ENCODE measurements at regions not wholly inside any gene's neighbourhood (a gene's known extent, or its start where the extent isn't known, plus 50 kb on each side); places are given as distances from the start of the nearest gene placed in this dataset.

DNA sequence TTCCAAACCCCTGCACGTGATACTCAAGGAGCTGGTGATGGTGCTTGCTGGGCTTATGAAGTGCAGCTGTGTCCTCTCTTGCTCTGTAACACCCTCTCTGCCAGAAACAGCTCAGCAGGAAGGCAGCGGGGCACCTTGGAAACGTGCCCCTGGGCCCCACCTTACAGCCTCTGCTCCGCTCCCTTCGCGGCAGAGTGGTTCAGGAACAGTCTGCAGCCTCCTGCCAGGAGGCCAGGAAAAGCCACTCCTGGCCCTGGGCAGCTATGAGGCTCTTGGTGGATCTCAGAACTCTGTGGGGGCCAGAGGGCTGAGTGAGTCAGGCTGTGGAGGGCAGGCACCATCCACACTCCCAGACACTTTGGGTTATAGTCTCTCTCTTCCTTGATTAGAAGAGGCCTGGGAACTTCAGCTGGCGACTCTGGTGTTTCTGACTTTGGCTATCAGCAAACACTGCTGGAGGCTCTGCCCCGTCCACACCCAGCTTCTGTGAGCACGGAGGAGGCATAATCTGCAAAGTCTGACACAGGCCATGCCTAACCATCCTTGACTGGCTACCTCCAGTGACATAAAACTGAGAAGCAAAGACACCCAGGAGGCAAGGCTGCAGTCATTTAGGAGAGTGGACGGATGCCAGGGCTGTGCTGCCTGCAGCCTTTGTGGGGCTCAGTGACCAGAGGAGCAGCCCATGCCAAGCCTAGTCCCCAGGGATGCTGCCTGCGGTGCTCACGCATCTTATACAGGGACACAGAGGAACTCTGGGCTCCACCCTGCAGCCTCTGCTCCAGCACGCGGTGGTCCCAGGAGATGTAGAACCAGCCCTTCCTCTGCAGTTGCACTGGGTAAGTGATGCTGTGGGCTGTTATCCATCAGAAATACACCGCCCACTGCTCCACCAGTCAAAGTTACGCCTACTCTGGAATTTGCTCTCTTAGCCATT, 65.3 kb downstream of the METRNL start:
- H3K27ac Mint-ChIP-seq: peak overlapping the region in 1 of 6 donors; percentile 59
- H3K4me3 Mint-ChIP-seq: no peak overlapping the region
- no peaks in the 10 kb centered on the region for H3K4me1 Mint-ChIP-seq
- H3K27me3 Mint-ChIP-seq (ENCODE audit: low read depth in 3 of 3): peaks cover 5 to 6% (median 5%) of the 10 kb centered on the region in 3 donors
- no peak for DNase-seq
- H3K36me3 Mint-ChIP-seq: no peaks in the 10 kb centered on the region
- no peaks in the 10 kb centered on the region for H3K9me3 Mint-ChIP-seq

GRCh38 chr17:83145358-83145738, 65.9 kb downstream of the METRNL start:
- no peak overlapping the region for H3K27ac Mint-ChIP-seq
- H3K9me3 Mint-ChIP-seq: no peaks in the 10 kb centered on the region
- DNase-seq: no peak
- H3K4me3 Mint-ChIP-seq: no peak overlapping the region
- H3K36me3 Mint-ChIP-seq: no peaks in the 10 kb centered on the region
- no peaks in the 10 kb centered on the region for H3K4me1 Mint-ChIP-seq
- H3K27me3 Mint-ChIP-seq (ENCODE audit: low read depth in 3 of 3): peaks cover 5 to 6% (median 5%) of the 10 kb centered on the region in 3 donors

- Mint-ChIP-seq H3K4me1 (no peaks in the 10 kb centered on the region), H3K27me3 (ENCODE audit: low read depth in 3 of 3) (peaks cover 5 to 6% (median 5%) of the 10 kb centered on the region in 3 donors), H3K4me3 (no peak overlapping the region), H3K9me3 (no peaks in the 10 kb centered on the region), H3K27ac (no peak overlapping the region), H3K36me3 (no peaks in the 10 kb centered on the region)
- no peak for DNase-seq
Observed at GRCh38 chr17:83145831-83146230, 66.4 kb downstream of the METRNL start.

DNA sequence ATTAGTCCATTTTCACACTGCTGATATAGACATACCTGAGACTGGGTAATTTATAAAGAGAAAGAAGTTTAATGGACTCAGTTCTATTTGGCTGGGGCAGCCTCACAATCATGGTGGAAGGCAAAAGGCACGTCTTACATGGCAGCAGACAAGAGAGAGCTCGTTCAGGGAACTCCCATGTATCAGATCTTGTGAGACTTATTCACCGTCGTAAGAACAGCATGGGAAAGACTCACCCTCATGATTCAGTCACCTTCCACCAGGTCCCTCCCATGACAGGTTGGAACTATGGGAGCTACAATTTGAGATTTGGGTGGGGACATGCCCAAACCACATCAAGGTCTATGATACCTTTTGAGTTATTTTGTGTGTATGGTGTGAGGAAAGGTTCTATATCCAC, 66.9 kb downstream of the METRNL start:
- H3K9me3 Mint-ChIP-seq: peaks cover 0 to 2% (median 0%) of the 10 kb centered on the region in 6 donors
- no peak overlapping the region for H3K27ac Mint-ChIP-seq
- H3K4me3 Mint-ChIP-seq: no peak overlapping the region
- H3K27me3 Mint-ChIP-seq (ENCODE audit: low read depth in 3 of 3): peaks cover 5 to 6% (median 5%) of the 10 kb centered on the region in 3 donors
- DNase-seq: no peak
- no peaks in the 10 kb centered on the region for H3K36me3 Mint-ChIP-seq
- no peaks in the 10 kb centered on the region for H3K4me1 Mint-ChIP-seq

DNA sequence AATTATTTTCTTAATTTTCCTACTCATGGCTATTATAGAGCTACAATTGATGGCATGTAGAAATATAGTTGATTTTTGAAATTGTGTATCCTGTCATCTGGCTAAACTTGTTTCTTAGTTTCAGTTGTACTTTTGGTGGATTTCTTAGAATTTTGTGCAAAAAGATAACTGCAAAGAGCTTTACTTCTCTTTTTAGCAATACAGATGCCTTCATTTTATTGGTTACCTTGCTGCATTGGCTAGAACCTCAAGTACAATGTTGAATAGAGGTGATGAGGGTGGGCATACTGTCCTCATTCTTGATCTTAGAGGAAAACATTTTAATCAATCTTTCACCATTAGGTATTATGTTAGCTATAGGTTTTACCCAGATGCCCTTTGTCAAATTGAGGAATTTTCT, 67.9 kb downstream of the METRNL start:
- no peaks in the 10 kb centered on the region for H3K36me3 Mint-ChIP-seq
- no peaks in the 10 kb centered on the region for H3K4me1 Mint-ChIP-seq
- no peak overlapping the region for H3K27ac Mint-ChIP-seq
- peaks cover 0 to 2% (median 0%) of the 10 kb centered on the region in 6 donors for H3K9me3 Mint-ChIP-seq
- peaks cover 2 to 7% (median 6%) of the 10 kb centered on the region in 3 donors for H3K27me3 Mint-ChIP-seq (ENCODE audit: low read depth in 3 of 3)
- DNase-seq: no peak
- H3K4me3 Mint-ChIP-seq: no peak overlapping the region

DNA sequence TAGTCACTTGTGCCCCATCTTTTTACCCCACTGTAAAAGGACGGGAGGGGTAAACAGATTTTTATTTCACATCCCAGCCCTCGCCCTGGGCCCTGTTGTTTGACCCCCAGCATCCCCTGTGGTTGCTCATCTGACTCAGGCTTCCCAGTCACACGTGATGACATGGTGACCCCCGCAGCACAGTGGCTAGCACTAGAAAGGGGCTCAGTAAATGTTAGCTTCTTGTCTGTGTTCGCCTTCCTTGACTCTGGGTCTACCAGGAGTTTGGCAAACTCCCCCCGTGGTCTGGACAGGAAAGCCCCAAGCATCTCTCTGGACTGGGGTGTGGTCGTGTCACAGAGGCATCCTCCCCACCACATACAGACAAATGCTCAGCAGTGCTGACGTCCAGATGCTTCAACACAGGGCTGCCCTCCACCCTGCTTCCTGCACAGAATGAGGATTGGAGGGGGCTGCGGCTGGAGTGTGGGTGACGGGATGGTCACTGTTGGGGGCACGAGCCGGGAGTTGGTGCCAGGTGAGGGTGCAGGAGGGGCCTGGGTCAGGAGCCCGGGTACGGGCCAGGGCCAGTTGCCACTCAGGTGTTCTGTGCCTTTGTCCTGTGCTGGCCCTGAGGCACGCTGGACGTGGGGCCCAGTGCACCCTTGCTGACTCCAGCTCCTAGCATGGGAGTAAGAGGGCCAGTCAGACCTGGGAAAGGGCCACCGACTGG, 69.1 kb downstream of the METRNL start:
- Mint-ChIP-seq H3K9me3 (peaks cover 0 to 2% (median 0%) of the 10 kb centered on the region in 6 donors), H3K36me3 (no peaks in the 10 kb centered on the region), H3K27ac (no peak overlapping the region), H3K4me3 (no peak overlapping the region), H3K4me1 (no peaks in the 10 kb centered on the region), H3K27me3 (ENCODE audit: low read depth in 3 of 3) (peaks cover 3 to 7% (median 6%) of the 10 kb centered on the region in 3 donors)
- DNase-seq: no peak

DNA sequence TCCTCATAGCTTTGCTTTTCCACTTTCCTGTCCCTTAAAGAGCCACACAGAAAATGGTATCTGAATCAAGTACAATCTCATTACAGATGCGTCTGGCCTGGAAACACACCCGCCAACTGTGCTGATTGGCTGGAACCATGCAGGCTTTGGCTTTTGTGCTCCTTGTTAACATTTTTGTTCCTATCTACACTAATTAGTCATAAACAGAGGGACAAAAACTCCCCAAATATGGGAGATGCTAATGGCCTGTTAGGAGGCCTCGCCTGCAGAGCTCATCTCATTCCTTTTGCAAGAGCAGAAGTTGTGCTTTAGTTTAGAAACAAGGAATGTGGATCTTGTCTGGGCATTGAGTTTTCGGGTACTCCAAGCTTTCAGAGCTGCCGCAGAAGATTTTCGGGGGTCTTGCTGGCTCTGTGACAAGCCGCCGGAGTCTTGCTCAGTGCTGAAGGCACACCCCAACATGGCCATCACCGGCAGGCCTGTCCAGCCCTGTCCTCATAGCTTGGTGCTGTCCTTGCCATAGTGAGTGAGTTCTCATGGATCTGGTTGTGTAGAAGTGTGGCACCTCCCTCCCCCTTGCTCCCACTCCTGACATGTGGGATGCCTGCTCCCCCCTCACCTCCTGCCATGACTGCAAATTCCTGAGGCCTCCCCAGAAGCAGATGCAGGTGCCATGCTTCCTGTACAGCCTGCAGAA, 69.8 kb downstream of the METRNL start:
- H3K27ac Mint-ChIP-seq: no peak overlapping the region
- peaks cover 3 to 7% (median 5%) of the 10 kb centered on the region in 3 donors for H3K27me3 Mint-ChIP-seq (ENCODE audit: low read depth in 3 of 3)
- H3K4me3 Mint-ChIP-seq: no peak overlapping the region
- H3K4me1 Mint-ChIP-seq: no peaks in the 10 kb centered on the region
- peaks cover 0 to 2% (median 0%) of the 10 kb centered on the region in 6 donors for H3K9me3 Mint-ChIP-seq
- DNase-seq: no peak
- H3K36me3 Mint-ChIP-seq: no peaks in the 10 kb centered on the region

DNA sequence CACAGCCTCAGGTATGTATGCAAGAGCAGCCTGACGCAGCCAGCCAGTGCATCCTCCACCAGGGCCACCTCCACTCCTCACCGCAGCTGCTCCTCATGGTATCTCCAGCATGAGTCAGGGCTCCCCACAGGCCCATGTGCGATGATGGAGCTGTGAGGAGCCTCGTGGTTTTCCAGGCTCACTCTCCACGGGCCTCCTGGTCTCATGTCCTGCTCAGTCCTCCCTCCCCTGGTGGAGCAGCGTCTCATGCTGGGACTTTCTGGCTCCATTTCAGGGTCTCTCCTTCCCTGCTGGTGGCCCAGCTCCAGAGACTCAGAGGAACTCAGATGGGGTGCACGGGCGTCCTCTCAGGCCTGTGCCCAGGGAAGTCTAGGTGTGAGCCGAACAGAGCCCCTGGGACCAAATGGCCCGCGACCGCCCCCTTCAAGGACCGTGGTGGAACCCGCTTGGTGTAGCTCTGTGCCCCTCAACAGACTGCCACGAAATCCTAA, 70.4 kb downstream of the METRNL start:
- Mint-ChIP-seq H3K9me3 (peaks cover 0 to 2% (median 0%) of the 10 kb centered on the region in 6 donors), H3K27me3 (ENCODE audit: low read depth in 3 of 3) (peaks cover 5 to 7% (median 5%) of the 10 kb centered on the region in 3 donors), H3K4me3 (no peak overlapping the region), H3K36me3 (no peaks in the 10 kb centered on the region), H3K27ac (no peak overlapping the region), H3K4me1 (no peaks in the 10 kb centered on the region)
- DNase-seq: no peak

- Mint-ChIP-seq H3K4me3 (no peak overlapping the region), H3K9me3 (peaks cover 0 to 2% (median 0%) of the 10 kb centered on the region in 6 donors), H3K36me3 (no peaks in the 10 kb centered on the region), H3K27ac (no peak overlapping the region), H3K27me3 (ENCODE audit: low read depth in 3 of 3) (peaks cover 5 to 7% (median 6%) of the 10 kb centered on the region in 3 donors), H3K4me1 (no peaks in the 10 kb centered on the region)
- no peak for DNase-seq
Observed at GRCh38 chr17:83150369-83151055, 71.1 kb downstream of the METRNL start.

DNA sequence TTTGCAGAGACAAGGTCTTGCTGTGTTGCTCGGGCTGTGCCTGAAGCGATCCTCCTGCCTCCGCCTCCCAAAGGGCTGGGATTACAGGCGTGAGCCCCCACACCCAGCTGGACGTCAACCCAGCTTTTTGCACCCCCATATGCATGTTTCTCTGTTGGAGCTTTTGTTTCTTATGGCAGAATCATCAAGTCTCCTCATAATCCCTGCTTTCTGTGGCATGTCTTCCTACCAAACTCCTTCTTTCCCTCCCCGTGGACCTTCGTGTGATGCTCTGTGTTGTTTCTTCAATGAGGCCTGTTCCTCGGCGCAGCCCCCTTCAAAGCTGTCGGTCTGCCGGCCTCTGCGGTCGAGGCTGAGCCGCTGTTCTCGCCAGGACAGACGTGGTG, 71.6 kb downstream of the METRNL start:
- Mint-ChIP-seq H3K27ac (peak overlapping the region in 1 of 6 donors; percentile 16), H3K4me1 (no peaks in the 10 kb centered on the region), H3K27me3 (ENCODE audit: low read depth in 3 of 3) (peaks cover 5 to 7% (median 5%) of the 10 kb centered on the region in 3 donors), H3K4me3 (no peak overlapping the region), H3K9me3 (peaks cover 0 to 2% (median 0%) of the 10 kb centered on the region in 6 donors), H3K36me3 (no peaks in the 10 kb centered on the region)
- no peak for DNase-seq

GRCh38 chr17:83151442-83152226, 72.2 kb downstream of the METRNL start:
- Mint-ChIP-seq H3K4me3 (no peak overlapping the region), H3K27ac (no peak overlapping the region), H3K36me3 (no peaks in the 10 kb centered on the region), H3K27me3 (ENCODE audit: low read depth in 3 of 3) (peaks cover 5 to 7% (median 5%) of the 10 kb centered on the region in 3 donors), H3K9me3 (peaks cover 0 to 2% (median 0%) of the 10 kb centered on the region in 6 donors), H3K4me1 (no peaks in the 10 kb centered on the region)
- DNase-seq: no peak

DNA sequence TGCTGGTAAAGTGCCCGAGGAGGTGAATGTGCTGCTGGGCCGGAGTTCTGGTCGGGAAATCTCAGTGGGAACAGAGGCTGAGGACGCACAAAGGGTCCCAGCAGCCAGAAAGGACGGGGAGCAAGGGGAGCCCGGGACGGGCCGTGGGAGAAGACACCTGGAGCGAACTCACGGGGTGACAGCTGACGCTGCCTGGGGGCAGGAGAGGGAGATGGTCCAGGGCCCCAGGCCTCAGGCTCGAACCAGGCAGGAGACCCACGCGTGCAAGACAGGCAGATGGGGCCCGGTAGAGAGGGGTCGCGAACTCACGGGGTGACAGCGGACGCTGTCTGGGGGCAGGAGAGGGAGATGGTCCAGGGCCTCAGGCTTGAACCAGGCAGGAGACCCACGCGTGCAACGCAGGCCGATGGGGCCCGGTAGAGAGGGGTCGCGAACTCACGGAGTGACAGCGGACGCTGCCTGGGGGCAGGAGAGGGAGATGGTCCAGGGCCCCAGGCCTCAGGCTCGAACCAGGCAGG, 72.9 kb downstream of the METRNL start:
- Mint-ChIP-seq H3K4me3 (no peak overlapping the region), H3K27me3 (ENCODE audit: low read depth in 3 of 3) (peaks cover 4 to 5% (median 5%) of the 10 kb centered on the region in 3 donors), H3K27ac (no peak overlapping the region), H3K4me1 (no peaks in the 10 kb centered on the region), H3K36me3 (no peaks in the 10 kb centered on the region), H3K9me3 (peaks cover 0 to 2% (median 0%) of the 10 kb centered on the region in 6 donors)
- DNase-seq: no peak

All from immature natural killer cell (primary cell).